HEK293T (cell line): ENCODE measurements at regions not wholly inside any gene's neighbourhood (a gene's known extent, or its start where the extent isn't known, plus 50 kb on each side); places are given as distances from the start of the nearest gene placed in this dataset.

Source experiments
- CTCF ChIA-PET: fragments of 350-600 bp; formaldehyde crosslinking; extraction: SDS; loops from one replicate; lab custom pipeline; 2021; ENCODE audit warnings: antibody characterized with exemption, inconsistent platforms; lab: Yijun Ruan, JAX
- POLR2A ChIA-PET: fragments of 350-600 bp; formaldehyde crosslinking; extraction: SDS; loops from one replicate; lab custom pipeline; 2020; ENCODE audit warnings: antibody characterized with exemption, inconsistent platforms; lab: Yijun Ruan, JAX
- DNase-seq: peaks from one replicate; pipeline ENCODE4 v3.0.0; 2012; ENCODE audit warnings: mixed read lengths; ENCODE audit errors: extremely low spot score
- ARNT ChIP-seq: fragments of 450-650 bp; IDR thresholded peaks from 2 replicates; pipeline ENCODE4 v1.6.1; 2017; ENCODE audit warnings: mild to moderate bottlenecking
- BHLHE40 ChIP-seq: fragments of 450-650 bp; IDR thresholded peaks from 2 replicates; pipeline ENCODE4 v1.6.1; 2016; ENCODE audit warnings: mild to moderate bottlenecking, moderate library complexity, borderline replicate concordance
- CTBP1 ChIP-seq: fragments of 450-650 bp; IDR thresholded peaks from 2 replicates; pipeline ENCODE4 v1.6.1; 2016; ENCODE audit warnings: borderline replicate concordance
- ELF4 ChIP-seq: fragments of 450-650 bp; IDR thresholded peaks from 2 replicates; pipeline ENCODE4 v1.6.1; 2017; ENCODE audit warnings: antibody characterized with exemption
- FOXA1 ChIP-seq: fragments of 450-650 bp; IDR thresholded peaks from 2 replicates; pipeline ENCODE4 v1.6.1; 2016; ENCODE audit warnings: mild to moderate bottlenecking
- FOXK2 ChIP-seq: fragments of 450-650 bp; IDR thresholded peaks from 2 replicates; pipeline ENCODE4 v1.6.1; 2016; ENCODE audit warnings: mild to moderate bottlenecking
- FOXM1 ChIP-seq: fragments of 450-650 bp; IDR thresholded peaks from 2 replicates; pipeline ENCODE4 v1.6.1; 2017; ENCODE audit warnings: mild to moderate bottlenecking, borderline replicate concordance
- HDGF ChIP-seq: fragments of 450-650 bp; IDR thresholded peaks from 2 replicates; pipeline ENCODE4 v1.6.1; 2017; ENCODE audit warnings: antibody characterized with exemption, borderline replicate concordance
- L3MBTL2 ChIP-seq: fragments of 450-650 bp; conservative IDR thresholded peaks from 2 replicates; pipeline ENCODE4 v1.6.1; 2016; ENCODE audit warnings: mild to moderate bottlenecking
- LEF1 ChIP-seq: fragments of 450-650 bp; IDR thresholded peaks from 2 replicates; pipeline ENCODE4 v1.6.1; 2017; ENCODE audit warnings: mild to moderate bottlenecking, borderline replicate concordance
- NFRKB ChIP-seq: fragments of 450-650 bp; IDR thresholded peaks from 2 replicates; pipeline ENCODE4 v1.6.1; 2016; ENCODE audit warnings: mild to moderate bottlenecking, moderate library complexity
- SP1 ChIP-seq: fragments of 450-650 bp; IDR thresholded peaks from 2 replicates; pipeline ENCODE4 v1.6.1; 2017
- SUZ12 ChIP-seq: fragments of 450-650 bp; IDR thresholded peaks from 2 replicates; pipeline ENCODE4 v1.6.1; 2016; ENCODE audit warnings: mild to moderate bottlenecking
- TARDBP ChIP-seq: fragments of 450-650 bp; IDR thresholded peaks from 2 replicates; pipeline ENCODE4 v1.6.1; 2016
- ZNF384 ChIP-seq: fragments of 450-650 bp; IDR thresholded peaks from 2 replicates; pipeline ENCODE4 v1.6.1; 2016
- TF ChIP-seq, protein P1 (sequence below): fragments of 450-650 bp; IDR thresholded peaks from 2 replicates; pipeline ENCODE4 v1.6.1; 2016

- ChIA-PET CTCF (no interaction called here), POLR2A (no interaction called here)
- TF ChIP-seq L3MBTL2 (no peak), ZNF384 (no peak), SUZ12 (no peak), HDGF (no peak), FOXA1 (no peak), CTBP1 (no peak), FOXK2 (no peak), FOXM1 (no peak), TARDBP (no peak), BHLHE40 (no peak), LEF1 (no peak), ARNT (no peak), NFRKB (no peak), ELF4 (no peak), SP1 (no peak)
- TF ChIP-seq, protein P1, sequence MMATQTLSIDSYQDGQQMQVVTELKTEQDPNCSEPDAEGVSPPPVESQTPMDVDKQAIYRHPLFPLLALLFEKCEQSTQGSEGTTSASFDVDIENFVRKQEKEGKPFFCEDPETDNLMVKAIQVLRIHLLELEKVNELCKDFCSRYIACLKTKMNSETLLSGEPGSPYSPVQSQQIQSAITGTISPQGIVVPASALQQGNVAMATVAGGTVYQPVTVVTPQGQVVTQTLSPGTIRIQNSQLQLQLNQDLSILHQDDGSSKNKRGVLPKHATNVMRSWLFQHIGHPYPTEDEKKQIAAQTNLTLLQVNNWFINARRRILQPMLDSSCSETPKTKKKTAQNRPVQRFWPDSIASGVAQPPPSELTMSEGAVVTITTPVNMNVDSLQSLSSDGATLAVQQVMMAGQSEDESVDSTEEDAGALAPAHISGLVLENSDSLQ = no peak
Observed at GRCh38 chr6:10230531-10230930, 184.3 kb downstream of the TFAP2A start.

GRCh38 chr6:10223841-10224240 is 191.0 kb downstream of the TFAP2A start:
- ChIA-PET POLR2A (no interaction called here), CTCF (interaction anchor here (1.0 kb wide), 1 partner anchor 10 kb away, joined by 3 read pairs; no protein-coding TSS in a partner anchor)
- no peak for DNase-seq
- TF ChIP-seq HDGF (no peak), L3MBTL2 (no peak), LEF1 (no peak), SUZ12 (no peak), ARNT (no peak), ELF4 (no peak), FOXK2 (no peak)

More at GRCh38 chr6:10230531-10230930, 184.3 kb downstream of the TFAP2A start:
- no peak for DNase-seq

- ChIA-PET CTCF (interaction anchor here (1.4 kb wide), 1 partner anchor 10 kb away, joined by 3 read pairs; no protein-coding TSS in a partner anchor), POLR2A (no interaction called here)
- no peak for TF ChIP-seq ELF4
- no peak for TF ChIP-seq SP1
- no peak for TF ChIP-seq TARDBP
- TF ChIP-seq, protein P1 = no peak
- TF ChIP-seq ARNT = no peak
- TF ChIP-seq HDGF = no peak
- TF ChIP-seq L3MBTL2 = no peak
- no peak for TF ChIP-seq CTBP1
- TF ChIP-seq NFRKB = no peak
- no peak for TF ChIP-seq FOXA1
- TF ChIP-seq SUZ12 = no peak
- TF ChIP-seq ZNF384 = no peak
- no peak for TF ChIP-seq FOXM1
- no peak for TF ChIP-seq FOXK2
- no peak for TF ChIP-seq LEF1
- no peak for TF ChIP-seq BHLHE40
- DNase-seq = no peak
Observed at GRCh38 chr6:10221178-10221577, 193.7 kb downstream of the TFAP2A start.

GRCh38 chr6:10219510-10219909 is 195.4 kb downstream of the TFAP2A start:
- DNase-seq = no peak
- ChIA-PET CTCF (no interaction called here), POLR2A (no interaction called here)
- no peak for TF ChIP-seq LEF1
- no peak for TF ChIP-seq CTBP1
- TF ChIP-seq L3MBTL2 = no peak

GRCh38 chr6:10217111-10217510 is 197.8 kb downstream of the TFAP2A start:
- ChIA-PET CTCF (no interaction called here), POLR2A (no interaction called here)
- no peak for DNase-seq
- TF ChIP-seq FOXA1 = no peak
- no peak for TF ChIP-seq SP1
- no peak for TF ChIP-seq L3MBTL2

DNA sequence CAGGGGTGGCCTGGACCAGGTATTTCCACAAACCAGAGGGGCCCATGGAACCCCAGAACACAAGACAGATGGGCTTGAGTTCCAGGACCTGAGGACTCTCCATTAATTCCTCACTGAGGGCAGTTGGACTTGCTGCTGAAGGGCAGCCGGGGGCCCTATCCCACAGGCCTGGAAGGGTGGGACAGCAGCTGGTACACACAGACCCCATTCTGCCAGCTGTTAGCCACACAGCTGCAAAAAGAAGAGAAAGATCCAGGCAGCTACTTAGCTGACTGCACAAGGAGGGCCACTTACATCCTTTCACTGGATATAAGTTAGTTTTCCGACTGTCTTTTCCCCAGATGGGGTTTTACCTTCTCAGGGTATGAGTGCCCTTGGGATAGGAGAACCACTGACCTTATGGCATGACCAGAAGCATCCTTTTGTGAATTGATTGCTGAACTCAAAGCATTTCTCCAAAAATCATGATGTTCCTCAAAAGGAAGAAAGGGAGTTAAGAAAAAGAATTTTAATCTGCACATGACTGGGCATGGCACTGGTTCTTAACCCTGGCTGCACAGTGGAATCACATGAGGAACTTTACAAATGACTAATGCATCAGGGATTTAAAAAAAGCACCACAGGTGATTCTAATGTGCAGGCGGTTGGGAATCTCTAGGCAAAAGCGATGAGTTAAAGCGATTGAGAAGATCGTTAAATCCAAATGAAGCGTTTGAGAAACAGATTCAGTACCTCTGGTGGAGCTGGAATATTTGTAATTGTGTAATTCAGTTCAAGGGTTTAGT is 199.4 kb downstream of the TFAP2A start:
- DNase-seq = no peak
- POLR2A ChIA-PET = no interaction called here
- TF ChIP-seq FOXK2 (no peak), ZNF384 (no peak), SP1 (no peak), TARDBP (no peak)
- CTCF ChIA-PET = no interaction called here

DNA sequence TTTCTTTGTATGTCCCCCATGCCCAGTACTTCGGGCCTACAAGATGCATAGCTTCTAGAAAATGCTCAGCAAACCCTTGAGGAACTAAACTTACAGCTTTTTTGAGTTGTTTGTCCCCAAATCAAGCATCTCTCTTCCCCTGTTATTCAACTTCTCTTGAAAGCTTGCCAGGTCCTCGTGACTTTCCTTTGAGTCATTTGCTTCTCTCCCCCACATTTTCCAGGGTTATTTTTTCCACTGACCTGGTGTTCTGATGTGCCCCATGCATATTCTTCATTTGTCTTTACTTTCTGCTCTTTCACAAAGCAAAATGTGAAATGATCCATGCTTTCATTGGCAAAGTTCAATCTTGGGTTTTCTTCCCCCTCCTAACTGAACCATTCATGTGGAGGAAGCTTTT is 204.8 kb downstream of the TFAP2A start:
- POLR2A ChIA-PET = no interaction called here
- DNase-seq = no peak
- CTCF ChIA-PET = interaction anchor here (0.5 kb wide), 1 partner anchor 255 kb away, joined by 3 read pairs; no protein-coding TSS in a partner anchor
- TF ChIP-seq TARDBP (no peak), ZNF384 (no peak), CTBP1 (no peak), SP1 (no peak), HDGF (no peak), FOXA1 (no peak), ARNT (no peak), NFRKB (no peak), FOXK2 (no peak)

- POLR2A ChIA-PET = no interaction called here
- no peak for DNase-seq
- CTCF ChIA-PET = no interaction called here
- TF ChIP-seq ZNF384 (no peak), SP1 (no peak), LEF1 (no peak), FOXA1 (no peak), BHLHE40 (no peak), HDGF (no peak), L3MBTL2 (no peak), CTBP1 (no peak), FOXM1 (no peak), SUZ12 (no peak), NFRKB (no peak), ELF4 (no peak), FOXK2 (no peak), TARDBP (no peak), ARNT (no peak)
- TF ChIP-seq, protein P1 = no peak
Observed at GRCh38 chr6:10205892-10206291, 209.0 kb downstream of the TFAP2A start.
